Hematopoietic multipotent progenitor cell treated with erythropoietin and hydrocortisone succinate and interleukin-3 and kit ligand, for 15 days (in vitro differentiated cells): ENCODE measurements at regions not wholly inside any gene's neighbourhood (a gene's known extent, or its start where the extent isn't known, plus 50 kb on each side); places are given as distances from the start of the nearest gene placed in this dataset.

Source experiments
- DNase-seq: peaks from one replicate; pipeline ENCODE4 v3.0.0-alpha.2; 2015; ENCODE audit warnings: low spot score

GRCh38 chr11:15909937-15910598 lies 446.3 kb downstream of the SOX6 start:
- DNase-seq, result no peak

GRCh38 chr11:15910761-15911160 lies 445.6 kb downstream of the SOX6 start:
- DNase-seq, result no peak

DNA sequence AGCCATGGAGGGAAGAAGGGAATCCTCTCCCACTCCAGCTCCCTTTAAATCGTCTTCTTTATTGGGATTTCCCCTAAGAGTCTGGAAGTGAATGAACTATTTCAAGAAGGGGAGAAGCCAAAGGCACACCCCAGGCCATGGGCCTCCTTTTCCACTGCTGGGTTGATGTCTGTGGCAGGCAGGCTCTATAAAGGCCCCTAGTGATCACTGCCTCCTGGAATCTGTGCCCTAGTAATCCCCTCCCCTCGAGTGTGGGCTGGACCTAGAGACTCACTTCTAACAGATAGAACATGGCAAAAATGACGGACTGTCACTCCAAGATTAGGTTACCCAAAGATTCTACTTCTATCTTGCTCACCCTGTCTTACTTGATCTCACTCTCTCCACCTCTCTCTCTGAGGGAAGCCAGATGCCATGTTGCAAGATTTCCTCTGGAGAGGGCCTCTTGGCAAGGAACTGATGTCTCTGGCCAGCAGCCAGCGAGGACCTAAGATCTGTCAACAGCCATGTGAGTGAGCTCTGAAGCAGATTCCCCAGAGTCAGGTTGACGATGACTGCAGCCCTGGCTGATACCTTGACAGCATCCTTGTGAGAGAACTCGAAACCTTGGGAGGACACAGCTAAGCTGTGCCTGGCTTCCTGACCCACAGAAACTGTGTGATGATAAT lies 444.8 kb downstream of the SOX6 start:
- no peak for DNase-seq

GRCh38 chr11:15912291-15912690 lies 444.1 kb downstream of the SOX6 start:
- no peak for DNase-seq

DNA sequence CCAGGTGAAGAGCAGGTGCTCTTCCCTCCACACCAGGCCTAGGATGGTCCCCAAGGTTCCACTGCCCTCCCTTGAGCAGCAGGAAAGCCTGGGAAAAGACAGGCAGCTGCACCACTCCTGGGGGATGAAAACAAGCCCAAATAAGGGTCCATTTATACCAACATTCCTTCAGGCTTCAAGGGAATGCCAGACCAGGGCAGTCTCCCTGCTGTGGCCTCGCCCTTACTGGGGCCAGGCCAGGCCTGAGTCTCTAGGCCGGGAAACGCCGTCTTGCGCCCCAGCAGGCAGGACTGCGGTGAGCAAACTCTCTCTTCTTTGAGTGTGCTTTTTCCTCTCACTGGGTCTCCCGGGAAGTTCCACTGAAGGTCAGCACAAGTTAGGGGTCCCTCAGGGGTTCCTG lies 443.5 kb downstream of the SOX6 start:
- no peak for DNase-seq

- DNase-seq, result no peak
These were observed 443.1 kb downstream of the SOX6 start for GRCh38 chr11:15913261-15913660.
